C4-2B (cell line): ENCODE measurements at regions not wholly inside any gene's neighbourhood (a gene's known extent, or its start where the extent isn't known, plus 50 kb on each side); places are given as distances from the start of the nearest gene placed in this dataset.

Source experiments
- CTCF ChIP-seq: fragments of 450-650 bp; conservative IDR thresholded peaks from 2 replicates; pipeline ENCODE4 v1.5.1; 2017; ENCODE audit warnings: mild to moderate bottlenecking
- ZFX ChIP-seq: fragments of 450-650 bp; IDR thresholded peaks from 2 replicates; pipeline ENCODE4 v1.6.1; 2017

GRCh38 chr2:7201851-7202250, 284.6 kb downstream of the RNF144A start:
- TF ChIP-seq CTCF (no peak), ZFX (no peak)
